ENCODE measurements at regions not wholly inside any gene's neighbourhood (a gene's known extent, or its start where the extent isn't known, plus 50 kb on each side); places are given as distances from the start of the nearest gene placed in this dataset.

GRCh38 chr7:145147865-145148264 is 312.0 kb upstream of the TPK1 start:
- H3K4me1 Mint-ChIP-seq (ENCODE audit: unreplicated experiment): no peaks in the 10 kb centered on the region
- no peak overlapping the region for H3K4me3 Mint-ChIP-seq (ENCODE audit: unreplicated experiment)
- no peak for DNase-seq (ENCODE audit: low spot score)
- no peaks in the 10 kb centered on the region for H3K36me3 Mint-ChIP-seq (ENCODE audit: low read depth, unreplicated experiment)
- no peak for TF ChIP-seq CTCF (IDR thresholded peaks at IDR 0.05; ENCODE audit: unreplicated experiment)
- H3K27me3 Mint-ChIP-seq (ENCODE audit: unreplicated experiment): no peaks in the 10 kb centered on the region
- H3K9me3 Mint-ChIP-seq (ENCODE audit: unreplicated experiment): peaks cover 5% of the 10 kb centered on the region
- H3K27ac Mint-ChIP-seq (ENCODE audit: unreplicated experiment): no peak overlapping the region

- Mint-ChIP-seq H3K4me1 (ENCODE audit: unreplicated experiment) (no peaks in the 10 kb centered on the region), H3K4me3 (ENCODE audit: unreplicated experiment) (no peak overlapping the region), H3K27ac (ENCODE audit: unreplicated experiment) (no peak overlapping the region), H3K9me3 (ENCODE audit: unreplicated experiment) (no peaks in the 10 kb centered on the region), H3K36me3 (ENCODE audit: low read depth, unreplicated experiment) (no peaks in the 10 kb centered on the region), H3K27me3 (ENCODE audit: unreplicated experiment) (no peaks in the 10 kb centered on the region)
- TF ChIP-seq CTCF (IDR thresholded peaks at IDR 0.05; ENCODE audit: unreplicated experiment): no peak
- DNase-seq (ENCODE audit: low spot score): no peak
These were observed 307.8 kb upstream of the TPK1 start for GRCh38 chr7:145143685-145144084.

GRCh38 chr7:145134377-145134776 is 298.5 kb upstream of the TPK1 start:
- H3K27ac Mint-ChIP-seq (ENCODE audit: unreplicated experiment): no peak overlapping the region
- peaks cover 3% of the 10 kb centered on the region for H3K9me3 Mint-ChIP-seq (ENCODE audit: unreplicated experiment)
- TF ChIP-seq CTCF (IDR thresholded peaks at IDR 0.05; ENCODE audit: unreplicated experiment): no peak
- H3K4me1 Mint-ChIP-seq (ENCODE audit: unreplicated experiment): no peaks in the 10 kb centered on the region
- H3K4me3 Mint-ChIP-seq (ENCODE audit: unreplicated experiment): no peak overlapping the region
- no peaks in the 10 kb centered on the region for H3K27me3 Mint-ChIP-seq (ENCODE audit: unreplicated experiment)
- H3K36me3 Mint-ChIP-seq (ENCODE audit: low read depth, unreplicated experiment): no peaks in the 10 kb centered on the region
- no peak for DNase-seq (ENCODE audit: low spot score)

- H3K27me3 Mint-ChIP-seq (ENCODE audit: unreplicated experiment): no peaks in the 10 kb centered on the region
- H3K36me3 Mint-ChIP-seq (ENCODE audit: low read depth, unreplicated experiment): no peaks in the 10 kb centered on the region
- TF ChIP-seq CTCF (IDR thresholded peaks at IDR 0.05; ENCODE audit: unreplicated experiment): no peak
- no peak overlapping the region for H3K27ac Mint-ChIP-seq (ENCODE audit: unreplicated experiment)
- H3K9me3 Mint-ChIP-seq (ENCODE audit: unreplicated experiment): peaks cover 3% of the 10 kb centered on the region
- H3K4me3 Mint-ChIP-seq (ENCODE audit: unreplicated experiment): no peak overlapping the region
- H3K4me1 Mint-ChIP-seq (ENCODE audit: unreplicated experiment): no peaks in the 10 kb centered on the region
- no peak for DNase-seq (ENCODE audit: low spot score)
These were observed 287.6 kb upstream of the TPK1 start for GRCh38 chr7:145123502-145123901.

GRCh38 chr7:145106001-145106400 is 270.1 kb upstream of the TPK1 start:
- H3K9me3 Mint-ChIP-seq (ENCODE audit: unreplicated experiment): no peaks in the 10 kb centered on the region
- no peak for DNase-seq (ENCODE audit: low spot score)
- H3K4me1 Mint-ChIP-seq (ENCODE audit: unreplicated experiment): no peaks in the 10 kb centered on the region
- no peak for TF ChIP-seq CTCF (IDR thresholded peaks at IDR 0.05; ENCODE audit: unreplicated experiment)
- H3K36me3 Mint-ChIP-seq (ENCODE audit: low read depth, unreplicated experiment): no peaks in the 10 kb centered on the region
- H3K27ac Mint-ChIP-seq (ENCODE audit: unreplicated experiment): no peak overlapping the region
- H3K27me3 Mint-ChIP-seq (ENCODE audit: unreplicated experiment): no peaks in the 10 kb centered on the region
- H3K4me3 Mint-ChIP-seq (ENCODE audit: unreplicated experiment): no peak overlapping the region
